ENCODE measurements at regions not wholly inside any gene's neighbourhood (a gene's known extent, or its start where the extent isn't known, plus 50 kb on each side); places are given as distances from the start of the nearest gene placed in this dataset.
A peak's percentile ranks its signal among the peaks of the same experiment; 100 is the strongest.
"Not testable (repeated sequence)": the region's sequence is repeated elsewhere in the genome, so short reads cannot be mapped to it uniquely, and the experiment has no call there.

- no peak for DNase-seq
Observed at GRCh38 chr9:106058460-106058859, 364.1 kb downstream of the TMEM38B start.

GRCh38 chr9:106059886-106060285 lies 365.5 kb downstream of the TMEM38B start:
- DNase-seq, result no peak

GRCh38 chr9:106060885-106061284 lies 366.5 kb downstream of the TMEM38B start:
- DNase-seq, result no peak

- DNase-seq, result no peak
Observed at GRCh38 chr9:106062250-106062649, 367.9 kb downstream of the TMEM38B start.

- DNase-seq, result no peak
Observed at GRCh38 chr9:106065136-106065535, 370.8 kb downstream of the TMEM38B start.

GRCh38 chr9:106065579-106066214 lies 371.4 kb downstream of the TMEM38B start:
- DNase-seq, result no peak

- peak; percentile 17 for DNase-seq
Observed at GRCh38 chr9:106066940-106067524, 372.7 kb downstream of the TMEM38B start.

- DNase-seq, result no peak
Observed at GRCh38 chr9:106069241-106069640, 374.9 kb downstream of the TMEM38B start.

GRCh38 chr9:106072421-106072820 lies 378.1 kb downstream of the TMEM38B start:
- no peak for DNase-seq

GRCh38 chr9:106074006-106074405 lies 379.7 kb downstream of the TMEM38B start:
- no peak for DNase-seq

- no peak for DNase-seq
Observed at GRCh38 chr9:106075236-106075959, 381.1 kb downstream of the TMEM38B start.

GRCh38 chr9:106075960-106076327 lies 381.6 kb downstream of the TMEM38B start:
- no peak for DNase-seq

GRCh38 chr9:106076711-106077110 lies 382.4 kb downstream of the TMEM38B start:
- no peak for DNase-seq

- no peak for DNase-seq
Observed at GRCh38 chr9:106077731-106078130, 383.4 kb downstream of the TMEM38B start.

GRCh38 chr9:106082621-106083020 lies 388.3 kb downstream of the TMEM38B start:
- no peak for DNase-seq

GRCh38 chr9:106084702-106085101 lies 390.4 kb downstream of the TMEM38B start:
- no peak for DNase-seq

GRCh38 chr9:106085479-106085878 lies 391.1 kb downstream of the TMEM38B start:
- no peak for DNase-seq

GRCh38 chr9:106092083-106092482 lies 397.7 kb downstream of the TMEM38B start:
- DNase-seq, result no peak

GRCh38 chr9:106102821-106103220 lies 408.5 kb downstream of the TMEM38B start:
- no peak for DNase-seq

- no peak for DNase-seq
Observed at GRCh38 chr9:106104887-106105286, 410.5 kb downstream of the TMEM38B start.

- DNase-seq, result no peak
Observed at GRCh38 chr9:106106396-106106795, 412.1 kb downstream of the TMEM38B start.

GRCh38 chr9:106107716-106108115 lies 413.4 kb downstream of the TMEM38B start:
- DNase-seq, result no peak

GRCh38 chr9:106109706-106110105 lies 415.4 kb downstream of the TMEM38B start:
- not testable (repeated sequence) for DNase-seq

GRCh38 chr9:106110483-106110882 lies 416.1 kb downstream of the TMEM38B start:
- no peak for DNase-seq

Data from retina (tissue), 1 donor.